SK-N-SH (cell line): ENCODE measurements at regions not wholly inside any gene's neighbourhood (a gene's known extent, or its start where the extent isn't known, plus 50 kb on each side); places are given as distances from the start of the nearest gene placed in this dataset.

ENCODE experiments used
- ELF1 ChIP-seq: IDR thresholded peaks from 2 replicates; pipeline ENCODE4 v1.4.0; 2012
- TEAD4 ChIP-seq: IDR thresholded peaks from 2 replicates; pipeline ENCODE4 v1.4.0; 2012; ENCODE audit warnings: mild to moderate bottlenecking, borderline replicate concordance; ENCODE audit not compliant: insufficient read depth
- TF ChIP-seq, protein P1 (sequence below): fragments of 200-600 bp; sonication (generic); IDR thresholded peaks from 2 replicates; pipeline ENCODE4 v1.6.1; 2017; ENCODE audit warnings: antibody characterized with exemption, mild to moderate bottlenecking, moderate library complexity
- TF ChIP-seq, protein P2 (sequence below): IDR thresholded peaks from 2 replicates; pipeline ENCODE4 v1.4.0; 2012; ENCODE audit warnings: low read depth

- TF ChIP-seq, protein P1, sequence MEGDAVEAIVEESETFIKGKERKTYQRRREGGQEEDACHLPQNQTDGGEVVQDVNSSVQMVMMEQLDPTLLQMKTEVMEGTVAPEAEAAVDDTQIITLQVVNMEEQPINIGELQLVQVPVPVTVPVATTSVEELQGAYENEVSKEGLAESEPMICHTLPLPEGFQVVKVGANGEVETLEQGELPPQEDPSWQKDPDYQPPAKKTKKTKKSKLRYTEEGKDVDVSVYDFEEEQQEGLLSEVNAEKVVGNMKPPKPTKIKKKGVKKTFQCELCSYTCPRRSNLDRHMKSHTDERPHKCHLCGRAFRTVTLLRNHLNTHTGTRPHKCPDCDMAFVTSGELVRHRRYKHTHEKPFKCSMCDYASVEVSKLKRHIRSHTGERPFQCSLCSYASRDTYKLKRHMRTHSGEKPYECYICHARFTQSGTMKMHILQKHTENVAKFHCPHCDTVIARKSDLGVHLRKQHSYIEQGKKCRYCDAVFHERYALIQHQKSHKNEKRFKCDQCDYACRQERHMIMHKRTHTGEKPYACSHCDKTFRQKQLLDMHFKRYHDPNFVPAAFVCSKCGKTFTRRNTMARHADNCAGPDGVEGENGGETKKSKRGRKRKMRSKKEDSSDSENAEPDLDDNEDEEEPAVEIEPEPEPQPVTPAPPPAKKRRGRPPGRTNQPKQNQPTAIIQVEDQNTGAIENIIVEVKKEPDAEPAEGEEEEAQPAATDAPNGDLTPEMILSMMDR = no peak
- TF ChIP-seq ELF1 (no peak), TEAD4 (no peak)
- TF ChIP-seq, protein P2, sequence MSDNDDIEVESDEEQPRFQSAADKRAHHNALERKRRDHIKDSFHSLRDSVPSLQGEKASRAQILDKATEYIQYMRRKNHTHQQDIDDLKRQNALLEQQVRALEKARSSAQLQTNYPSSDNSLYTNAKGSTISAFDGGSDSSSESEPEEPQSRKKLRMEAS = no peak
Observed at GRCh38 chr2:226184940-226185615, 614.5 kb downstream of the IRS1 start.
